ENCODE measurements at regions not wholly inside any gene's neighbourhood (a gene's known extent, or its start where the extent isn't known, plus 50 kb on each side); places are given as distances from the start of the nearest gene placed in this dataset.

DNA sequence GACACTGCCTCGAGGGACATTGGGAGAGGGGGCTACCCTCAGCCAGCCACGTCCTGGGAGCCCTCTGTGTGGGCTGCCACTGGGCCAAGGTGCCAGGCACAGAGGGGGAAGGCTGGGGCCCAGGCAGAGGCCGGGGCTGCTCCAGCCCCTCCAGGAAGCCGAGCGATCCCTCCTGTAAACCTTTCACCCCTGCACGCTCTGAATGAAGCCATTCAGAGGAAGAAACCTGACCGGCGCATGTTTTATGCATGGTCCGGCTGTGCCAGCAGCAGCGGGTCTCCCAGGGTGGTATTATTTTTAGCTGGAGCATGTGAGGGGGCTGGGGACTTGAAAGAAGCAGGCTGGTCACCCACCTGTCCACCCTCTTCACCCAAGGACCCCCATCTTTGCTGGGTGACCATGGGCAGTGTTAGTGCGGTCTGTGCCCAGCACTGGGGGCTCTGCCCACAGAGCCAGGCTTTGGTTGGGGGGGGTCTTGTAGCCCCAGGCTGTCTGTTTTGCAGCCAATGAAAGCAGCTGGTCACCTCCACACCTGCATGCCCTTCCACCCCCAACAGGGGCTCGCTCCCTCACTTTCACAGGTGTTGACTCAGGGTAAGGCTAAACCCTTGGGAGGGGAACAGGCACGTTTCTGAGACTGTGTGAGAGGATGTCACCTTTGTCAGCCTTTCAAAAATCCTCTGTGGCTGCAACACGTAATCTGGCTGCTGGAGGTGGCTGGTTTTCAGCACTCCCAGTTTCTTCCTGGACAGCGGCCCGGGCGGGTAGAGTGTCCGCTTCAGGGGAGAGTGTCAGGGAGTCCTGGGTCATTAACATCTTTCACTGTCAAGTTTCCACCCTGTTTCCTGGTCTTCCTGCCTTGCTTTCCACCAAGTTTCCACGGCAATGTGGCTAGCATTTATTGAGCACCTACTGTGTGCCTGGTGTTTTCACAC is 77.1 kb upstream of the BRD7 start:
- H3K9me3 ChIP-seq (ENCODE audit: low read length) = no peaks in the 10 kb centered on the region
- H3K9me2 ChIP-seq (ENCODE audit: insufficient read depth, low read length) = no peaks in the 10 kb centered on the region
- no peak overlapping the region for H3K4me2 ChIP-seq (ENCODE audit: low read length)
- H3K27me3 ChIP-seq (ENCODE audit: insufficient read depth, low read depth, low read length) = no peaks in the 10 kb centered on the region
- H3K4me3 ChIP-seq (ENCODE audit: low read length) = no peak overlapping the region
- TF ChIP-seq, protein P1, sequence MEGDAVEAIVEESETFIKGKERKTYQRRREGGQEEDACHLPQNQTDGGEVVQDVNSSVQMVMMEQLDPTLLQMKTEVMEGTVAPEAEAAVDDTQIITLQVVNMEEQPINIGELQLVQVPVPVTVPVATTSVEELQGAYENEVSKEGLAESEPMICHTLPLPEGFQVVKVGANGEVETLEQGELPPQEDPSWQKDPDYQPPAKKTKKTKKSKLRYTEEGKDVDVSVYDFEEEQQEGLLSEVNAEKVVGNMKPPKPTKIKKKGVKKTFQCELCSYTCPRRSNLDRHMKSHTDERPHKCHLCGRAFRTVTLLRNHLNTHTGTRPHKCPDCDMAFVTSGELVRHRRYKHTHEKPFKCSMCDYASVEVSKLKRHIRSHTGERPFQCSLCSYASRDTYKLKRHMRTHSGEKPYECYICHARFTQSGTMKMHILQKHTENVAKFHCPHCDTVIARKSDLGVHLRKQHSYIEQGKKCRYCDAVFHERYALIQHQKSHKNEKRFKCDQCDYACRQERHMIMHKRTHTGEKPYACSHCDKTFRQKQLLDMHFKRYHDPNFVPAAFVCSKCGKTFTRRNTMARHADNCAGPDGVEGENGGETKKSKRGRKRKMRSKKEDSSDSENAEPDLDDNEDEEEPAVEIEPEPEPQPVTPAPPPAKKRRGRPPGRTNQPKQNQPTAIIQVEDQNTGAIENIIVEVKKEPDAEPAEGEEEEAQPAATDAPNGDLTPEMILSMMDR (IDR thresholded peaks at IDR 0.05; ENCODE audit: poor library complexity, severe bottlenecking) = no peak
- no peak for TF ChIP-seq RAD21 (conservative IDR thresholded peaks at IDR 0.05)
- no peaks in the 10 kb centered on the region for H3F3A ChIP-seq (ENCODE audit: insufficient read depth, low read length, poor library complexity, severe bottlenecking)
- no peak overlapping the region for H3K27ac ChIP-seq (ENCODE audit: low read length)
- H4K20me1 ChIP-seq (ENCODE audit: insufficient read depth) = no peaks in the 10 kb centered on the region
- no peak overlapping the region for H2AFZ ChIP-seq (ENCODE audit: low read depth, low read length)
- H3K9ac ChIP-seq (ENCODE audit: low read length) = no peak overlapping the region
- no peaks in the 10 kb centered on the region for H3K79me2 ChIP-seq (replicated peaks; ENCODE audit: insufficient read depth, low read length)
- no peaks in the 10 kb centered on the region for H3K36me3 ChIP-seq (ENCODE audit: insufficient read depth, low read length)

DNA sequence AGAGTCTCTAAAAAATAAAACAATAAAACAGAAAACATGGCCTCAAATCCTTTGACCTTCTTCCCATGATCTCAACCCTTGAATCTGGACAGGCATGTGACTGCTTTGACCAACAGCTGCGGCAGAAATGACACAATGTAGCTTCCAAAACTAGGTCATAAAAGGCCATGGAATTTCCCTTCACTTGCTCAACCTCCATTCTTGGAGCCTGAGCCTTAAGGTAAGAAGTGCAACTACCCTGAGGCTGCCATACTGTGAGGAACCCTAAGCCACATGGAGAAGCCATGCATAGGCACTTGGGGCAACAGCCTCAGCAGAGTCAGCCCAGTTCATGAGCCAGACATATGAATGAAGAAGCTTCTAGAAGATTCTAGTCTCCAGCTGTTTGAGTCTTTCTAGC is 75.7 kb upstream of the BRD7 start:
- TF ChIP-seq EZH2 (IDR thresholded peaks at IDR 0.05; ENCODE audit: borderline replicate concordance, insufficient read depth, low read length, poor library complexity, severe bottlenecking) (no peak), RAD21 (conservative IDR thresholded peaks at IDR 0.05) (no peak), TAF1 (IDR thresholded peaks at IDR 0.05; ENCODE audit: low read depth) (no peak), MXI1 (conservative IDR thresholded peaks at IDR 0.05; ENCODE audit: poor library complexity, severe bottlenecking) (no peak), SMC3 (conservative IDR thresholded peaks at IDR 0.05; ENCODE audit: poor library complexity) (no peak), EP300 (conservative IDR thresholded peaks at IDR 0.05; ENCODE audit: poor library complexity, severe bottlenecking) (no peak), POLR2AphosphoS5 (IDR thresholded peaks at IDR 0.05) (no peak)
- TF ChIP-seq, protein P1 (IDR thresholded peaks at IDR 0.05; ENCODE audit: poor library complexity, severe bottlenecking) = no peak
- TF ChIP-seq, protein P2, sequence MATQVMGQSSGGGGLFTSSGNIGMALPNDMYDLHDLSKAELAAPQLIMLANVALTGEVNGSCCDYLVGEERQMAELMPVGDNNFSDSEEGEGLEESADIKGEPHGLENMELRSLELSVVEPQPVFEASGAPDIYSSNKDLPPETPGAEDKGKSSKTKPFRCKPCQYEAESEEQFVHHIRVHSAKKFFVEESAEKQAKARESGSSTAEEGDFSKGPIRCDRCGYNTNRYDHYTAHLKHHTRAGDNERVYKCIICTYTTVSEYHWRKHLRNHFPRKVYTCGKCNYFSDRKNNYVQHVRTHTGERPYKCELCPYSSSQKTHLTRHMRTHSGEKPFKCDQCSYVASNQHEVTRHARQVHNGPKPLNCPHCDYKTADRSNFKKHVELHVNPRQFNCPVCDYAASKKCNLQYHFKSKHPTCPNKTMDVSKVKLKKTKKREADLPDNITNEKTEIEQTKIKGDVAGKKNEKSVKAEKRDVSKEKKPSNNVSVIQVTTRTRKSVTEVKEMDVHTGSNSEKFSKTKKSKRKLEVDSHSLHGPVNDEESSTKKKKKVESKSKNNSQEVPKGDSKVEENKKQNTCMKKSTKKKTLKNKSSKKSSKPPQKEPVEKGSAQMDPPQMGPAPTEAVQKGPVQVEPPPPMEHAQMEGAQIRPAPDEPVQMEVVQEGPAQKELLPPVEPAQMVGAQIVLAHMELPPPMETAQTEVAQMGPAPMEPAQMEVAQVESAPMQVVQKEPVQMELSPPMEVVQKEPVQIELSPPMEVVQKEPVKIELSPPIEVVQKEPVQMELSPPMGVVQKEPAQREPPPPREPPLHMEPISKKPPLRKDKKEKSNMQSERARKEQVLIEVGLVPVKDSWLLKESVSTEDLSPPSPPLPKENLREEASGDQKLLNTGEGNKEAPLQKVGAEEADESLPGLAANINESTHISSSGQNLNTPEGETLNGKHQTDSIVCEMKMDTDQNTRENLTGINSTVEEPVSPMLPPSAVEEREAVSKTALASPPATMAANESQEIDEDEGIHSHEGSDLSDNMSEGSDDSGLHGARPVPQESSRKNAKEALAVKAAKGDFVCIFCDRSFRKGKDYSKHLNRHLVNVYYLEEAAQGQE (IDR thresholded peaks at IDR 0.05; ENCODE audit: borderline replicate concordance) = no peak
- no peaks in the 10 kb centered on the region for H3K27me3 ChIP-seq (ENCODE audit: insufficient read depth, low read depth, low read length)
- H3K36me3 ChIP-seq (ENCODE audit: insufficient read depth, low read length) = no peaks in the 10 kb centered on the region
- H2AFZ ChIP-seq (ENCODE audit: low read depth, low read length) = no peak overlapping the region
- no peaks in the 10 kb centered on the region for H3K79me2 ChIP-seq (replicated peaks; ENCODE audit: insufficient read depth, low read length)
- no peak overlapping the region for H3K4me2 ChIP-seq (ENCODE audit: low read length)
- H4K20me1 ChIP-seq (ENCODE audit: insufficient read depth) = no peaks in the 10 kb centered on the region
- H3K9me3 ChIP-seq (ENCODE audit: low read length) = no peaks in the 10 kb centered on the region
- no peaks in the 10 kb centered on the region for H3F3A ChIP-seq (ENCODE audit: insufficient read depth, low read length, poor library complexity, severe bottlenecking)
- H3K9me2 ChIP-seq (ENCODE audit: insufficient read depth, low read length) = no peaks in the 10 kb centered on the region
- H3K4me3 ChIP-seq (ENCODE audit: low read length) = no peak overlapping the region
- no peak overlapping the region for H3K9ac ChIP-seq (ENCODE audit: low read length)
- H3K27ac ChIP-seq (ENCODE audit: low read length) = no peak overlapping the region
